ENCODE measurements at regions not wholly inside any gene's neighbourhood (a gene's known extent, or its start where the extent isn't known, plus 50 kb on each side); places are given as distances from the start of the nearest gene placed in this dataset.

DNA sequence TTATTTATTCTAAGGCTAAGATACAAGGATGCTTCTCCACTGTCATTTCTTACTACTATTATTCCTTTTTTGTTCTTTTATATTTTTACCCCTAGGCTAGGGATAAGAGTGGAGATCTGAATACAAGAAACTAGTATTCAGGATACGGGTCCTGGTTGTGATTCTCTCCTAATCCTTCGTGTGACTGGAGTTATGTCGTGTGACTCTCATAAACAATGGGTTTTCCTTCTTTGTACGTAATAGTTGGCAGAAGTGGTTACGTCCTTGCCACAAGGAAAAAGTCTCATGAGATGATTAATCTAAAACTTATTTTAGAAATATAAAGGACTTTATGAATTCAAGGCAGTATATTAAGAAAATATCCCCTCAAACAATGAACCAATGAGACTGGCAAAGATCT lies 497.2 kb upstream of the FAM241A start:
- H3K27me3 ChIP-seq (ENCODE audit: control insufficient read depth, insufficient read depth, low read length) = peaks cover 1% of the 10 kb centered on the region; the same call in 1 of the 2 replicates
- H3K79me1 ChIP-seq (ENCODE audit: low read depth in 1 of 2, low read length in 2 of 2) = no peaks in the 10 kb centered on the region
- H2BK20ac ChIP-seq (ENCODE audit: low read depth, low read length) = no peak overlapping the region
- H2AFZ ChIP-seq (replicated peaks; ENCODE audit: low read length, poor library complexity) = no peak overlapping the region
- DNase-seq (no peak), ATAC-seq (ENCODE audit: low read depth) (no peak)
- no peaks in the 10 kb centered on the region for H3K9me1 ChIP-seq (ENCODE audit: insufficient read depth, low read length)
- no TSS peak for BruUV-seq (replicated peaks)
- CTCF ChIA-PET = no interaction called here
- H3K18ac ChIP-seq (ENCODE audit: low read depth, low read length) = no peak overlapping the region
- no peak overlapping the region for H4K91ac ChIP-seq (ENCODE audit: insufficient read depth, low read depth, low read length)
- no peak overlapping the region for H3K4ac ChIP-seq (ENCODE audit: low read depth, low read length)
- H3K9ac ChIP-seq (ENCODE audit: low read depth, low read length) = no peak overlapping the region
- H3K9me3 ChIP-seq (ENCODE audit: control insufficient read depth, insufficient read depth, low read length) = no peaks in the 10 kb centered on the region
- no peak overlapping the region for H2BK15ac ChIP-seq (ENCODE audit: low read depth, low read length)
- H3K14ac ChIP-seq (replicated peaks; ENCODE audit: low read depth, low read length) = no peak overlapping the region
- no peak overlapping the region for H3K4me3 ChIP-seq (ENCODE audit: insufficient read depth, low read depth, low read length)
- in situ Hi-C loops (cut with MboI; ENCODE audit: low sequenced_read_pairs) (loop anchor here (10.0 to 25.0 kb wide), 3 partner anchors 207 to 686 kb away; no protein-coding TSS in a partner anchor), dilution Hi-C loops (cut with HindIII; ENCODE audit: low sequenced_read_pairs, unreplicated experiment) (no loop called here), intact Hi-C loops (cut with micrococcal nuclease) (no loop called here)
- POLR2A ChIA-PET (ENCODE audit: unreplicated experiment) = no interaction called here
- H4K8ac ChIP-seq (ENCODE audit: low read depth in 2 of 2, low read length in 2 of 2) = no peak overlapping the region
- no peak overlapping the region for H3K56ac ChIP-seq (ENCODE audit: extremely low read depth, insufficient read depth, low read length)
- no peak overlapping the region for H2AK5ac ChIP-seq (ENCODE audit: low read depth, low read length)
- WGBS, 2 experiments (ENCODE audit: extremely low coverage in 2 of 2, insufficient read length in 1 of 2) = no CpG with 5 or more reads among the region's 5 CpGs
- H4K5ac ChIP-seq (ENCODE audit: low read depth, low read length) = no peak overlapping the region
- no peak overlapping the region for H3K27ac ChIP-seq (ENCODE audit: insufficient read depth, low read length)
- H3K4me1 ChIP-seq (ENCODE audit: control insufficient read depth, insufficient read depth, low read length) = no peaks in the 10 kb centered on the region
- no peaks in the 10 kb centered on the region for H3K36me3 ChIP-seq (ENCODE audit: control insufficient read depth, insufficient read depth, low read length)
- no peak overlapping the region for H2BK5ac ChIP-seq (ENCODE audit: low read depth, low read length, poor library complexity, severe bottlenecking)
- no peak overlapping the region for H3K23ac ChIP-seq (ENCODE audit: low read depth, low read length)
- no peaks in the 10 kb centered on the region for H4K20me1 ChIP-seq (ENCODE audit: insufficient read depth, low read length)
- TF ChIP-seq RCOR1 (IDR thresholded peaks at IDR 0.05; ENCODE audit: insufficient replicate concordance, low read length) (no peak), MAFK (IDR thresholded peaks at IDR 0.05; ENCODE audit: low read depth, low read length) (no peak), MXI1 (IDR thresholded peaks at IDR 0.05; ENCODE audit: borderline replicate concordance, low read depth, low read length) (no peak), POLR2A (IDR thresholded peaks at IDR 0.05; ENCODE audit: low read depth, low read length) (no peak), FOS (IDR thresholded peaks at IDR 0.05; ENCODE audit: low read depth, low read length) (no peak), MAZ (IDR thresholded peaks at IDR 0.05; ENCODE audit: borderline replicate concordance, low read depth, low read length) (no peak)
- TF ChIP-seq, protein P1, sequence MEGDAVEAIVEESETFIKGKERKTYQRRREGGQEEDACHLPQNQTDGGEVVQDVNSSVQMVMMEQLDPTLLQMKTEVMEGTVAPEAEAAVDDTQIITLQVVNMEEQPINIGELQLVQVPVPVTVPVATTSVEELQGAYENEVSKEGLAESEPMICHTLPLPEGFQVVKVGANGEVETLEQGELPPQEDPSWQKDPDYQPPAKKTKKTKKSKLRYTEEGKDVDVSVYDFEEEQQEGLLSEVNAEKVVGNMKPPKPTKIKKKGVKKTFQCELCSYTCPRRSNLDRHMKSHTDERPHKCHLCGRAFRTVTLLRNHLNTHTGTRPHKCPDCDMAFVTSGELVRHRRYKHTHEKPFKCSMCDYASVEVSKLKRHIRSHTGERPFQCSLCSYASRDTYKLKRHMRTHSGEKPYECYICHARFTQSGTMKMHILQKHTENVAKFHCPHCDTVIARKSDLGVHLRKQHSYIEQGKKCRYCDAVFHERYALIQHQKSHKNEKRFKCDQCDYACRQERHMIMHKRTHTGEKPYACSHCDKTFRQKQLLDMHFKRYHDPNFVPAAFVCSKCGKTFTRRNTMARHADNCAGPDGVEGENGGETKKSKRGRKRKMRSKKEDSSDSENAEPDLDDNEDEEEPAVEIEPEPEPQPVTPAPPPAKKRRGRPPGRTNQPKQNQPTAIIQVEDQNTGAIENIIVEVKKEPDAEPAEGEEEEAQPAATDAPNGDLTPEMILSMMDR (conservative IDR thresholded peaks at IDR 0.05; ENCODE audit: low read depth, low read length) = no peak
- H3K4me2 ChIP-seq (ENCODE audit: low read depth, low read length) = no peak overlapping the region
- H2AK9ac ChIP-seq (replicated peaks; ENCODE audit: low read depth, low read length, poor library complexity) = no peak overlapping the region
- H2BK120ac ChIP-seq (ENCODE audit: low read depth, low read length) = no peak overlapping the region

Measured in IMR-90 (cell line).